ENCODE measurements at regions not wholly inside any gene's neighbourhood (a gene's known extent, or its start where the extent isn't known, plus 50 kb on each side); places are given as distances from the start of the nearest gene placed in this dataset.
"Not testable (repeated sequence)": the region's sequence is repeated elsewhere in the genome, so short reads cannot be mapped to it uniquely, and the experiment has no call there.

- no peaks in the 10 kb centered on the region for H3K9me3 ChIP-seq
- no peak overlapping the region for H3K4me3 ChIP-seq
- ATAC-seq = no peak
- H3K27me3 ChIP-seq = no peaks in the 10 kb centered on the region
- H3K36me3 ChIP-seq = no peaks in the 10 kb centered on the region
- no peaks in the 10 kb centered on the region for H3K4me1 ChIP-seq
- 58 to 82% methylated on average over 4 of the region's 4 CpGs for WGBS, 2 donors (ENCODE audit: low coverage in 1 of 2)
- TF ChIP-seq POLR2AphosphoS5 (IDR thresholded peaks at IDR 0.05) (no peak), POLR2A (IDR thresholded peaks at IDR 0.05) (no peak), EP300 (IDR thresholded peaks at IDR 0.05) (no peak)
- H3K27ac ChIP-seq = no peak overlapping the region
Observed at GRCh38 chr2:57209799-57210198, 836.8 kb upstream of the VRK2 start.

GRCh38 chr2:57210855-57211254, 835.8 kb upstream of the VRK2 start:
- Histone ChIP-seq H3K4me1 (no peaks in the 10 kb centered on the region), H3K4me3 (no peak overlapping the region), H3K27ac (no peak overlapping the region), H3K27me3 (no peaks in the 10 kb centered on the region), H3K36me3 (no peaks in the 10 kb centered on the region), H3K9me3 (no peaks in the 10 kb centered on the region)
- no CpG with 5 or more reads among the region's 4 CpGs for WGBS, 2 donors (ENCODE audit: low coverage in 1 of 2)
- ATAC-seq = no peak
- no peak for TF ChIP-seq POLR2AphosphoS5 (IDR thresholded peaks at IDR 0.05)
- TF ChIP-seq CTCF (IDR thresholded peaks at IDR 0.05) = no peak
- TF ChIP-seq EP300 (IDR thresholded peaks at IDR 0.05) = no peak

- 93% methylated on average over 2 of the region's 2 CpGs; no CpG with 5 or more reads in 1 of the 2 donors for WGBS, 2 donors (ENCODE audit: low coverage in 1 of 2)
- no peak overlapping the region for H3K27ac ChIP-seq
- TF ChIP-seq POLR2AphosphoS5 (IDR thresholded peaks at IDR 0.05) (no peak), EP300 (IDR thresholded peaks at IDR 0.05) (no peak), CTCF (IDR thresholded peaks at IDR 0.05) (no peak), POLR2A (IDR thresholded peaks at IDR 0.05) (no peak)
Observed at GRCh38 chr2:57217013-57217412, 829.6 kb upstream of the VRK2 start.

GRCh38 chr2:57218206-57218605, 828.4 kb upstream of the VRK2 start:
- no CpG with 5 or more reads among the region's 2 CpGs for WGBS, 2 donors (ENCODE audit: low coverage in 1 of 2)
- Histone ChIP-seq H3K27ac (no peak overlapping the region), H3K27me3 (no peaks in the 10 kb centered on the region), H3K4me1 (no peaks in the 10 kb centered on the region), H3K4me3 (no peak overlapping the region), H3K9me3 (peaks cover 0 to 48% (median 0%) of the 10 kb centered on the region in 3 donors), H3K36me3 (no peaks in the 10 kb centered on the region)
- no peak for ATAC-seq
- no peak for TF ChIP-seq POLR2AphosphoS5 (IDR thresholded peaks at IDR 0.05)
- TF ChIP-seq CTCF (IDR thresholded peaks at IDR 0.05) = no peak
- no peak for TF ChIP-seq EP300 (IDR thresholded peaks at IDR 0.05)
- TF ChIP-seq POLR2A (IDR thresholded peaks at IDR 0.05) = no peak

More at GRCh38 chr2:57217013-57217412, 829.6 kb upstream of the VRK2 start:
- Histone ChIP-seq H3K4me1 (no peaks in the 10 kb centered on the region), H3K36me3 (no peaks in the 10 kb centered on the region), H3K27me3 (no peaks in the 10 kb centered on the region), H3K4me3 (no peak overlapping the region), H3K9me3 (peaks cover 0 to 47% (median 0%) of the 10 kb centered on the region in 3 donors)
- ATAC-seq = no peak

- WGBS, 2 donors (ENCODE audit: low coverage in 1 of 2) = 91 to 96% methylated on average over 4 to 12 of the region's 12 CpGs
- not testable (repeated sequence) for ATAC-seq, H3K36me3 ChIP-seq, H3K27me3 ChIP-seq, H3K4me3 ChIP-seq, H3K27ac ChIP-seq, H3K4me1 ChIP-seq, H3K9me3 ChIP-seq
Observed at GRCh38 chr2:57229706-57230105, 816.9 kb upstream of the VRK2 start.

- not testable (repeated sequence) for H3K27me3 ChIP-seq, H3K27ac ChIP-seq, H3K4me1 ChIP-seq, ATAC-seq, H3K36me3 ChIP-seq, H3K4me3 ChIP-seq, H3K9me3 ChIP-seq
- 90 to 99% methylated on average over 9 of the region's 9 CpGs for WGBS, 2 donors (ENCODE audit: low coverage in 1 of 2)
Observed at GRCh38 chr2:57232341-57232740, 814.3 kb upstream of the VRK2 start.

- H3K9me3 ChIP-seq = peaks cover 0 to 14% (median 0%) of the 10 kb centered on the region in 3 donors
- H3K4me3 ChIP-seq, H3K36me3 ChIP-seq, H3K4me1 ChIP-seq, ATAC-seq, H3K27ac ChIP-seq, H3K27me3 ChIP-seq: not testable (repeated sequence)
- 92 to 100% methylated on average over 1 to 2 of the region's 3 CpGs for WGBS, 2 donors (ENCODE audit: low coverage in 1 of 2)
Observed at GRCh38 chr2:57251495-57251894, 795.1 kb upstream of the VRK2 start.

GRCh38 chr2:57276408-57276807, 770.2 kb upstream of the VRK2 start:
- not testable (repeated sequence) for H3K4me1 ChIP-seq
- 100% methylated on average over 2 of the region's 9 CpGs; no CpG with 5 or more reads in 1 of the 2 donors for WGBS, 2 donors (ENCODE audit: low coverage in 1 of 2)

More at GRCh38 chr2:57276408-57276807, 770.2 kb upstream of the VRK2 start:
- H3K27ac ChIP-seq, H3K27me3 ChIP-seq, H3K4me3 ChIP-seq, ATAC-seq, H3K36me3 ChIP-seq: not testable (repeated sequence)
- peaks cover 0 to 42% (median 0%) of the 10 kb centered on the region in 3 donors for H3K9me3 ChIP-seq
